Colonic mucosa (tissue), 4 donors: ENCODE measurements at regions not wholly inside any gene's neighbourhood (a gene's known extent, or its start where the extent isn't known, plus 50 kb on each side); places are given as distances from the start of the nearest gene placed in this dataset.
A peak's percentile ranks its signal among the peaks of the same experiment; 100 is the strongest.

Experiments used
- DNase-seq: peaks from one replicate; pipeline ENCODE4 v3.0.0-alpha.2; 2020
- H3K27ac ChIP-seq: fragments of 200-600 bp; one replicate; pipeline ENCODE4 v1.8.0; 2021
- H3K27me3 ChIP-seq: fragments of 200-600 bp; one replicate; pipeline ENCODE4 v1.8.0; 2021
- H3K36me3 ChIP-seq: fragments of 200-600 bp; one replicate; pipeline ENCODE4 v1.8.0; 2021
- H3K4me1 ChIP-seq: fragments of 200-600 bp; one replicate; pipeline ENCODE4 v1.8.0; 2021; ENCODE audit warnings: mild to moderate bottlenecking
- H3K4me3 ChIP-seq: fragments of 200-600 bp; one replicate; pipeline ENCODE4 v1.8.0; 2021
- H3K9ac ChIP-seq, 2 donors: one replicate each; pipeline ENCODE4 v1.7.0; 2013; ENCODE audit warnings: control low read depth in 2 of 2, low read depth in 2 of 2, low read length in 2 of 2
- H3K9me3 ChIP-seq: fragments of 200-600 bp; one replicate; pipeline ENCODE4 v1.8.0; 2021
- intact Hi-C: fragments of 100-400 bp; cut with DNase I; formaldehyde crosslinking; loops from one replicate; pipeline ENCODE4 v1.14.1; 2022
- TF ChIP-seq, protein P1 (sequence below): fragments of 200-600 bp; IDR thresholded peaks from one replicate; pipeline ENCODE4 v1.8.0; 2022; ENCODE audit warnings: antibody characterized with exemption, mild to moderate bottlenecking
- donor health status: healthy.
- donor health status: DM: no; HTN: no; CAD: no.
- donor health status: DM: no; HTN: no; CAD: no.

DNA sequence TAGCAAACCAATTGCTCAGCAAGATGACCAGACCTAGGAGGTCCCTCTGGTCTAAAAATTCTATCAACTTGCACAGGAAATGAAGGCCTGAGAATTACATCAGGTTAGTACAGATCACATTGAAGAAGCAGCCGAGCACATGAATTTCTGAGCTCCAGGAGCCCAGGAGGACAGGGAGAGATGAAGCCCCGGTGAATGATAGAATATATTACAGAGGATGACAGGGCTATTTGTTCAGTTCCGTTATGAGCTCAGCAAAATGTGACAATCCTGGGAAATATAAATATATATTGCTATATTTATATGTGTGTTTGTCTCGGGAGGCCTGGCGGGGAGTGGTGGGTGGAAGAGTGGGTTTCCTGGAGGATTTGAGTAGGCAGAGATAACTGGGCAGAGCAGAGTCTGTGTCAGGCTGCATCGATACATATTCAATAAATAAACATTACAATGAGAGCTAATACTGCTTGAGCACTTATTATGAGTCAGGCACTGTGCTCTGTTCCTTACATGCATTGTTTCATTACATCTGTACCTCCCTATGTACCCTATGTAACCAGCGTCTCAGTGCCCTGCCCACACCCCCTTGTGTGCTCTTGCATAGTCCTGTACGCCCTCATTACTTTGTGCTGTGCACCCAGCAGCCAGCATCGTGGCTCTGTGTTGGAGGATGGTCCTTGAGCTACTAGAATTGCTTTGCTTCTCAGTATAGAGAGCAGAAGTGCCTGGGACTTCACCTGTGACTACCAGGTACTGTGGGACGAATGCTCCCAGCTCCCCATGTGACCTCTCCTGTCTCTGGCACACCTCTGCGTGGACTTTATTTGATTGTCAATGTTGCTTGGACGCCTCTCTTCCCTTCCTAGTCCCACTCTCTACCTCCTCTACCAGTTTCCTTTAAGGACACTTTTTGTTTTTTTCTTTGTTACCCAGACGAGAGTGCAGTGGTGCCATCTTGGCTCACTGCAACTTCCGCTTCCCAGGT is 58.1 kb upstream of the KLF9 start:
- Histone ChIP-seq H3K27ac (no peak overlapping the region), H3K4me1 (peaks cover 8% of the 10 kb centered on the region), H3K9me3 (no peaks in the 10 kb centered on the region), H3K4me3 (no peak overlapping the region), H3K27me3 (no peaks in the 10 kb centered on the region), H3K36me3 (no peaks in the 10 kb centered on the region), H3K9ac (no peak overlapping the region)
- intact Hi-C loops = no loop called here
- DNase-seq = no peak
- TF ChIP-seq, protein P1, sequence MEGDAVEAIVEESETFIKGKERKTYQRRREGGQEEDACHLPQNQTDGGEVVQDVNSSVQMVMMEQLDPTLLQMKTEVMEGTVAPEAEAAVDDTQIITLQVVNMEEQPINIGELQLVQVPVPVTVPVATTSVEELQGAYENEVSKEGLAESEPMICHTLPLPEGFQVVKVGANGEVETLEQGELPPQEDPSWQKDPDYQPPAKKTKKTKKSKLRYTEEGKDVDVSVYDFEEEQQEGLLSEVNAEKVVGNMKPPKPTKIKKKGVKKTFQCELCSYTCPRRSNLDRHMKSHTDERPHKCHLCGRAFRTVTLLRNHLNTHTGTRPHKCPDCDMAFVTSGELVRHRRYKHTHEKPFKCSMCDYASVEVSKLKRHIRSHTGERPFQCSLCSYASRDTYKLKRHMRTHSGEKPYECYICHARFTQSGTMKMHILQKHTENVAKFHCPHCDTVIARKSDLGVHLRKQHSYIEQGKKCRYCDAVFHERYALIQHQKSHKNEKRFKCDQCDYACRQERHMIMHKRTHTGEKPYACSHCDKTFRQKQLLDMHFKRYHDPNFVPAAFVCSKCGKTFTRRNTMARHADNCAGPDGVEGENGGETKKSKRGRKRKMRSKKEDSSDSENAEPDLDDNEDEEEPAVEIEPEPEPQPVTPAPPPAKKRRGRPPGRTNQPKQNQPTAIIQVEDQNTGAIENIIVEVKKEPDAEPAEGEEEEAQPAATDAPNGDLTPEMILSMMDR = no peak

DNA sequence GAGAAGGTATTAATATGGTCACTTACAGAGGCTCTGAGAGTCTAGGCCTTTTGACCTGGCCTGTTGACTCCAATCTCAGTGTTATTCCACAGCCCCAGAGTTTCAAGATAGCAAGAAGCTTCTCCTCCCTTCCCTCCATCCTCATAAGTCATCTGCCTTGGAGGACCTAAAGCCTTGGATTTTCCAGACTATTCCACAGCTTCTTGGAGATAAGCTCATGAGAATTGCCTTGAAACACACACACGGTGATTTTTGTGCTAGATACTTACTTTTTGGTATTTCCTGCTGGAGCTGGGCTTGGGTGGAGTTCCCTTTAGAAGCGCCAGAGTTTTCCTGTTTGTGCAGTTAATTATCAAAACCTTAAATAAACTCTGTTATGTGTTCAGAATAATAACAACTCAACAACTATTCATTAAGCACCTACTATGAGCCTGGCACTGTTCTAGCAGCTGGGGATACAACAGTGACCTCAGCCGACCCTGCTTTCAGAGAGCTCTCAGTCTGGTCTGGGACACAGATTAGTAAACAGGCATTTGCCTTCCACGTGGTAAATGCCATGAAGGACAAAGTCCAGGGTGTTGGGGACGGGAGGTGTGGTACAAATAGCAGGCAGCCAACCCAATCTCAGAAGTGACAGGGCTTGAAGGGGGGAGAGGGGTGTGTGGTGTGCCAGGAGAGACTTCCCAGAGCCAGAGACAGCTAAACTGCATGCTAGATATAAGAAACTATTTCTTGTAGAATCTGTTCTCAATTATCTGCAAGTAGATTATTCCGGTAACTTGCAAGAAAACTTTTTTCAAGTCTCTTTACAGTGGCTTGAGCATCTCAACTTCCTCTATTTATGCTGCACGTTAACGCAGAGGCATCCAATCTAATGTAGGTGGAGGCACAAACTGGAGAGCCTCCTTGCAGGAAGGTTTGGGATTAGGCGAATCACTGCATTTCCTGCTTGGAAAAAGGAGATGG is 55.9 kb upstream of the KLF9 start:
- Histone ChIP-seq H3K9ac (peak overlapping the region in 1 of 2 donors; percentile 73), H3K4me1 (peaks cover 8% of the 10 kb centered on the region), H3K9me3 (no peaks in the 10 kb centered on the region), H3K27ac (peak overlapping the region; percentile 77), H3K27me3 (no peaks in the 10 kb centered on the region), H3K4me3 (no peak overlapping the region), H3K36me3 (no peaks in the 10 kb centered on the region)
- TF ChIP-seq, protein P1 = no peak
- peak; percentile 89 for DNase-seq
- intact Hi-C loops = no loop called here

DNA sequence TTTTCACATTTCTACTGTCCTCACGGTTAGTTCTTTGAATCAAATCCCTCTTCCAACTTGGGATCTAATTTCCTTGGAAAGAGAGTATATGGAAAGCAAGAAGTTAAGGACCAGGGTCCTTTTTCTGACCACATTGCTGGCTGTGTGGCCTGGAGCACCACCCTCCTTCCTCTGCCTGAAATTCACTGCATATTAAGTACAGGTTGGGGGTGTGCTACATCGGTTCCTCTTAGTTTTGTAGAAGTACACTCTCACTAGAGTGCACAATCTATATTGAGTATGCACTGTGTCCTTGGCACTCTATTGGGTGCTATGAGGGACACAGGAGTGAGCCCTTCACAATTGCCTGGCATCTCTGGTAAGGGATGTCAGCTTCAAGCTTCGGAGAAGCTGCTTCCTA is 53.8 kb upstream of the KLF9 start:
- DNase-seq = no peak
- H3K36me3 ChIP-seq = no peaks in the 10 kb centered on the region
- intact Hi-C loops = loop anchor here (5.0 kb wide), 1 partner anchor 46 kb away; no protein-coding TSS in a partner anchor
- TF ChIP-seq, protein P1 = no peak
- no peak overlapping the region for H3K9ac ChIP-seq
- no peak overlapping the region for H3K4me3 ChIP-seq
- H3K27me3 ChIP-seq = no peaks in the 10 kb centered on the region
- no peak overlapping the region for H3K27ac ChIP-seq
- H3K9me3 ChIP-seq = no peaks in the 10 kb centered on the region
- peaks cover 8% of the 10 kb centered on the region for H3K4me1 ChIP-seq

DNA sequence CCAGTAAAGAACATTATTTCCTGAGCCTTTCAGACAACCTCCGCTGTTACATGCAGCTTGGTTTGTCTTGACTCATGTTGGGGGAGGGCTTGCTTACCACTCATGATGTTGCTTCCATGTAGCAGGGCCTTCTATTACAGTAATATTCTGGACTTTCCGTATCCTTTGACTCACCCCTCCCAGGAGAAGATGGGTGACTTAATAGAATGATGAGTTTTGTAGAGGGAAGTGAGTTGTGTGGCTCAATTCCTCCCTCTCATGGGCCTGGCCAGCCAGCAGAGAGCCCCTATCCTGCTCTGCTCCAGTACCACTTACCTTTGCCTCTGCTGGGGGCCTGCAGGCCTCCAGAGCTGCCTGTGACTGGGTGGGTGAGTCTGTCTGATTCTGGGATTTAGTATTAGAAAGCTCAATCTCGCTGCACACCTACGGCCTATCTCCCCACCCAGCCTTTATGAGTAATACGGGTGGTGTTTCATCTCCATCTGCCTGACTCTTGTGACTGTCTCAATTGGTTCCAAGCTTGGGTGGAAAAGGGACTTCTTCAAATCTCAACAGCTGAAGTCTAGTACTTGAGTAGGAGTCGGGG is 52.6 kb upstream of the KLF9 start:
- H3K4me1 ChIP-seq = peaks cover 8% of the 10 kb centered on the region
- no peaks in the 10 kb centered on the region for H3K27me3 ChIP-seq
- H3K36me3 ChIP-seq = no peaks in the 10 kb centered on the region
- intact Hi-C loops = loop anchor here (5.0 kb wide), 1 partner anchor 45 kb away; no protein-coding TSS in a partner anchor
- DNase-seq = no peak
- no peak overlapping the region for H3K9ac ChIP-seq
- H3K27ac ChIP-seq = no peak overlapping the region
- no peaks in the 10 kb centered on the region for H3K9me3 ChIP-seq
- no peak overlapping the region for H3K4me3 ChIP-seq
- TF ChIP-seq, protein P1 = no peak

DNA sequence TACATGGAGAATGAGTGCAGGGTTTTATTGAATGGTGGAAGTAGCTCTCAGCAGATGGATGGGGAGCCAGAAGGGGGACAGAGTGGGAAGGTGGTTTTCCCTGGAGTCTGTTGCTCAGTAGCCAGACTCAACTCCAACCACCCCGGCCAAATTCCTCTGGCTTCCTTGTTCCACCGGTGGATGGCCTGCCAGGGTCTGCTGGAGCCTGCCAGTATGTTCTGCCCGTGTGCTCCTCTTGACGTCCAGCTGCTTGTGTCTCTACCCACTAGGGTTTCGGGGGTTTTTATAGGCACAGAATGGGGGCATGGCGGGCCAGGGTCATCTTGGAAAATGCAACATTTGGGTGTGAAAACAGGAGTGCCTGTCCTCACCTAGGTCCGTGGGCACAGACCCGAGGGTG is 51.4 kb upstream of the KLF9 start:
- Histone ChIP-seq H3K27ac (no peak overlapping the region), H3K36me3 (no peaks in the 10 kb centered on the region), H3K4me1 (peaks cover 7% of the 10 kb centered on the region), H3K4me3 (no peak overlapping the region), H3K9ac (no peak overlapping the region), H3K27me3 (no peaks in the 10 kb centered on the region), H3K9me3 (no peaks in the 10 kb centered on the region)
- TF ChIP-seq, protein P1 = no peak
- intact Hi-C loops = loop anchor here (5.0 kb wide), 1 partner anchor 44 kb away; no protein-coding TSS in a partner anchor
- DNase-seq = no peak
